HG02973 (cell line): ENCODE measurements at regions not wholly inside any gene's neighbourhood (a gene's known extent, or its start where the extent isn't known, plus 50 kb on each side); places are given as distances from the start of the nearest gene placed in this dataset.

Experiments used
- ATAC-seq: cut with Tn5 transposase; IDR thresholded peaks from one replicate; pipeline ENCODE4 v1.9.1; 2021; ENCODE audit warnings: moderate library complexity; ENCODE audit not compliant: unreplicated experiment

DNA sequence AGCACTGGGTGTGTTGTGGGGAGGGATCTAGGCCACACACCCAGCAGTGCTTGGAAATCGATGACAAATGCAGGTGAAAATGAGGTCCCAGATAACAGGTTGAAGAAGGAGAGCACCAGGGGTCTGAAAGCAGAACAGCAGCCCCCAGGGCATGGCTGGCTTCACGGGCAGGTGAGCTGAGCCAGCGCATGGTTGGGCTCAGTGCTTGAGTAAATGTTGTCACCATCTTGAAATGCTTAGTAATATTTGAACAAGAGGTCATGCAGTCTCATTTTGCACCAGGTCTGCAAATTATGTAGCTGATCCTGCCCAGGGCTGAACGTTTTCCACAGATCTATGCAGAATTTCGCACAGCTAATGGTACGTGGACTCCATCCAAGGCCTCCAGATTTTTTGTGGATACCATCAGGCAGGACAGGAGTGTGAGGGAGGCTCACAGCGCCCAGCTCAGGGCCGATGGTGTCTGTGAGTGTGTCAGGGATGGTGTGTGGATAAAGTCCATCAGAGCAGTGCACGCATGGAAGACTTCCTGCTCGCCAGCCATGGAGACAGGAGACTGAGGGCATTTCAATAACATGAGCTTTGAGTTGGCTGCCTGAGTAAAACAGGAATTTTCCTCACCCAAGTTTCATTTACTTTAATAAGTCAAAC is 53.1 kb upstream of the SNX9 start:
- no peak for ATAC-seq

DNA sequence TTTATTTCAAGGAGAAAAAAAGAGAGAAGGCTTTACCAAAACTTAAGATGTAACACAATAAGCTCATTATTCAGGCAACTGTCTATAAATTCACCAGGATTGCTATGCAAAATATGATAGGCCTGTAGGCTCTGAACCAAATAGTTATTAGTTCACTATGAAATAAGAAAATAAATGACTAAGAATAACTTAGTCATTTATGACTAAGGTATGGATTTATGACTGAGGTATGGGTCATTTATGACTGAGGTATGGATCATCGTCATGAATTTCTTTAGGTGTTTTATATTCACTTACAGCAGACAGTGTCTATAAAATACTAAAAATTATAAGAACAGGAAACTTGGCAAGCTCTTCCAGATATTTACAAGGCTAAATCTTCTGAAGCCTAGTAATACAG is 52.1 kb upstream of the SNX9 start:
- no peak for ATAC-seq

GRCh38 chr6:157772820-157773219 is 50.2 kb upstream of the SNX9 start:
- ATAC-seq = no peak
